ENCODE measurements at regions not wholly inside any gene's neighbourhood (a gene's known extent, or its start where the extent isn't known, plus 50 kb on each side); places are given as distances from the start of the nearest gene placed in this dataset.

DNA sequence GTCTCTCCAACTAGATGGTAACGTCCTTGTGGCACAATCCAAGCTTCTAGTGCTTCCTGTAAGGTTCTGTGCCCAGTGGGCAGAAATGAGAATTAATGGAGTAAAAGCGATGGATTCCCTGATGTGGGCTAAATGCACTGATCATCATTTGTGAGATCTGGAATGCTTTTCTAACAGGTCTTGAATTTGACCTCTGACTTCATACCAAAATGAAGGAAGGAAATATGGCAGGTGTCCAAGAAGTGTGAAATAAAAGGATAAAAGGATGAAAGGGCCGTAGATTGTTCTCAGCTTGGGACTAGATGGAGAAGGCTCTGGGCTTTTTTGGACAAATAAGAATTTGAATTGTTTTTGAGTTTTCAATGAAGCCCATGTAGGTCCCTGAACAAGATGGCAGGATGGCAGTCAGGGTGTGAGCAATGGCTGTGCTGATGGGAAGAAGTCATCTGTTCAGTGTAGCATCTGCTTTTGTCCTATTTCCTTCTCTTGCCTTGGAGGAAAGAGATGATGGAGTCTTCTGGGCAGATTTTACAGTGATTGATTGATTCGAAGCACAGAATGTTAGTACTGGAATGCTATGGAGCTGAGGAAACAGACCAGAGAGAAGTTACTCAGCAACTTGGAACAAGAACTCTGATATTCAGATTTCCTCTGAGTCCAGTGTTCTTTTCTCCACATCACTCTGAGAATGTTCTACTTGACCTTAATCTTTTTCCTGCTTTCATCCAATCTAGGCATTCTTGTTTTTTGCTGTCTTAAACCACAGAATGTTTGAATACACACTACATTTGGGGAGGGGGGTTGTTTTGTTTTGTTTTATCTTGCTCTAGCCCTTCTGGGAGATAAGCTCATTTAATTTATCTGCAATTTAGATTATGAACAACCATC is 286.0 kb downstream of the HLX start:
- DNase-seq = no peak

- no peak for DNase-seq
Observed at GRCh38 chr1:221165839-221166500, 286.7 kb downstream of the HLX start.

- DNase-seq = no peak
Observed at GRCh38 chr1:221166559-221167318, 287.5 kb downstream of the HLX start.

GRCh38 chr1:221169447-221169889 is 290.2 kb downstream of the HLX start:
- DNase-seq = no peak

DNA sequence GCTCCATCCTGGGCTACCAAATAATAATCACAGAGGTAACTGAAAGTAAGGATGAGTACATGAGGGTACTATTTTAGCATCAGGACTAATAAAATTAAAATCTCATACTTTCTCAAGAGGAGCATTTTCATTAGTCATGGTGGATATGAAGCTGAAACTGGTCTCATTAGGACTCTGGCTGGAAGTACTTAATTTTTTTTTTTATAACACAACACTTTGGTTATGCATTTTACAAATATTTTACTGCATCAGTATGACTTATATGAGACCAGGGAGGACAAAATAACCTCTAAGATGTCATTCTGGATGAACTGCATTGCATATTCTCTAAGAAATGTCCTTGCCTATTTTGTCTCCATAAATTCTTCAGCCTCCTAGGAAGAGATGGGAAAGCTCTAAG is 290.9 kb downstream of the HLX start:
- DNase-seq = no peak

- DNase-seq = no peak
Observed at GRCh38 chr1:221171768-221172167, 292.5 kb downstream of the HLX start.

GRCh38 chr1:221172841-221173240 is 293.6 kb downstream of the HLX start:
- DNase-seq = no peak

DNA sequence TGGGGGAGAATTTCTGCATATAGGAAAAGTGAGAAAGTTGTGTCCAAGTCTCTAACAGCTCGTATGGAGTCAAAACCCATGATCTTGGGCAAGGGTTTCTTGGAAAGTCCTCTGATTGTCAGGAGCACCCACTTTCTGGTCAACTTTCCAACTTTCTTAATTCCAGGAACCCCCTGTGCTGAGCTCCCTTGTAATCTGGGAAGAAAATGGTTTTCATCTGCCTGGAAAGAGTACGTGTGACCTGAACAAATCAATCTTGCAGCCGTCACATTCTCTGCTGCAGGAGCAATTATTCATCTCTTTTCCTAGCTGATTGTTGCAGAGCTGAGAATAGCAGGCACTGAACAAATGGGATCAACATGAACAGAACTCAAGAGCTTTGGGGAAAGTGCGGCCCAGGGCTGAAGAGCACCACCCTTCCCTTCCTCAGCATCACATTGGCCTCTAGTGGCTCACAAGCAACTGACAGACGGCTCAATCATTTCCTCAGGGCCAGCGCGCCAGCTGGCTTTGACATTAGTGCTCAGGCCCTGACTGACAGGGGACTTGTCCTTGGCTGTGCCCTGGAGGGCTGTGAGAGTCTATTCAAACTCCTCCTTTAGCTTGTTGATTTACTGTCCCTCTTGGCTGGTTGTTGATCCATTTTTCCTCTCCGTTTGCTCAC is 295.2 kb downstream of the HLX start:
- DNase-seq = no peak

DNA sequence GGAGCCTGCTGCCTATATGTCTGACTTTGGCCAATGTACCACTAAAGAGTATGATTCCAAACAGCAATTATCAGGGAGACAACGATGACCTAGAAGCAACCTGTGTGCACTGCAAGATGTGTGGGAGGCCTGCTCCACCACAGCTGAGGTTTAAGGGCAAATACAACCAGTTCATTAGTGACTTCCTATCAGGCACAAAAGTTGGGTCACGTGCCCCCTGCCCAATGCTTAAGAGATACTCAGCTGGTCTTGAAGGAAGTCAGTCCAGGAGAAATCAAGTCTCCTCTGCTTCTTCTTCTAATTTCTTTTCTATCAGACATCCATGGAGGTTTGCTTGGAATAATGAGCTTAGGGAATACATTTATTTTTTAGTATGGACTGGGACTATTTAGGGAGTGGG is 296.0 kb downstream of the HLX start:
- DNase-seq = no peak

DNA sequence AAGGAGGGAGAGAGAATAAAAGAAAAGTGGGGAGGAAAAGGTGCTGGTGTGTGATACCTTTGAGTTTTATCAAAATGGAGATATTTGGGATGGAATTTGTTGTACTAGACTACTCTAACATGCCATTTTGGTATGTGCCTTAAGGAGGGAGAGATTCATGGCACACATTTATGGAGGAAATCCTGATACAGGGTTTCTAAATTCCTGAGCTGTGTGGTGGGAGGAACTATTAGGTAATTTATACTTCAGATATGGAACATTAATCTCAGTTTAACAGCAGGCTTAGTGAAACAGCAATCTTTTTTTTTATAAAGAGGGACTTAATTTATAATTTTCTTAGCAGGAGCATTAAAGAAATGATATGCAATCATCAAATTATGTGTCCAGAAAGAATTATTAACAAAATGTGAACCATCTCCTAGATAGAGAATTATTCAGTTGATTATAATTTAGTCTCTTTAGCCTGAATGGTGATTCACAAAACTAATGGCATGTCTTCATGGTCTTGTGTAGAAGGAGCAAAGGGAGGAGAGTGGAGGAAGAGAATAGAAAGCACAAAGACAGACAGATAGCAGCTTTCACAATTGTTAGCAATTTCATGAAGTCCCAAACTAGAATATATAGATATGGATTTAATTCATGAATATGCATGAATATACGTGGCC is 301.6 kb downstream of the HLX start:
- no peak for DNase-seq

GRCh38 chr1:221182791-221183533 is 303.7 kb downstream of the HLX start:
- no peak for DNase-seq

DNA sequence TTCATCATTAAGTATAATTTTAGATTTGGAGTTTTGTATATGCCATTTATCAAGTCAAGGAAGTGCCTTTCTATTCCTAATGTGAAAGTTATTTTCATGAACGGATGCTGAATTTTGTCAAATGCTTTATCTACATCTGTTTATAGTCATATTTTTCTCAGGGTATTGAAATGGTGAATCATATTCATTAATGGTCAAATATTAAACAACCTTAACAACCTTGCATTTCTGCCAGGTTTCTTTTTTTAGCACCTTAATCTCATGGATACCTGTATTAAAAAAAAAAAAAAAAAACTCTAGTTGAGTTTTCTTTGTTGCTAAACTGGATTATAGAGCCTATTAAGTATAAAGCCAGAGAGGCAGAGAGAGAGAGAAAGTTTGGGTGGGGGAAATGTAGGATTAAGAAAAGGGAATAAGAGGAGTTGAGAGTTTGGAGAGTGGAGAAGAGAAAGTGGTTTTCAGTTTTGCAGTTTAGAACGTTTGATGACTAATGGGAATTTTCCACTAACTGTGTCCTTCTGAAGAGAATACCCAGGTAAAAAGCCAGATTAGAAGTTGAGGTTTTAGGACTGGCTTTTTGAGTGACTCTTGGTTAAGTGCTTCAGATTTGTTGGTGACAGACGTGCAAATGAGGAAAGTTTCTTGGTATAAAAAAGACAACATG is 305.0 kb downstream of the HLX start:
- no peak for DNase-seq

DNA sequence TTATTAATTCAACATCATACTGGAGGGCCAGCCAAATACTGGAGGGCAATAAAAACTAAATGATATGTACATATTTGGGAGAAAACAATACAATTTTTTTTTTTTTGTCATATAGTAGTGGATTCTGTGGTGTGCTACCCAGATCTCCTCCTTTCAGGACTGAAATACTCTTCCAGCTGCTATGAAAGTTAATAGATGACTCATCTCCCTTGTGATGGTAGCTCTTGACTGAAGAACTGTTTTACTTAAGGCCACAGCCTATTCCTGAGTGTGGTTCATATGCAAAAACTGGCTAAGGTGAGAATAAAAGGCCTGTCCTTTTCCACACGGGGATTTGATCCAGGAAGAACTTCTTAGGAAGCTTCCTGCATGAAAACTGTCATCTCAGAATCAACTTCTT is 307.9 kb downstream of the HLX start:
- DNase-seq = no peak

DNA sequence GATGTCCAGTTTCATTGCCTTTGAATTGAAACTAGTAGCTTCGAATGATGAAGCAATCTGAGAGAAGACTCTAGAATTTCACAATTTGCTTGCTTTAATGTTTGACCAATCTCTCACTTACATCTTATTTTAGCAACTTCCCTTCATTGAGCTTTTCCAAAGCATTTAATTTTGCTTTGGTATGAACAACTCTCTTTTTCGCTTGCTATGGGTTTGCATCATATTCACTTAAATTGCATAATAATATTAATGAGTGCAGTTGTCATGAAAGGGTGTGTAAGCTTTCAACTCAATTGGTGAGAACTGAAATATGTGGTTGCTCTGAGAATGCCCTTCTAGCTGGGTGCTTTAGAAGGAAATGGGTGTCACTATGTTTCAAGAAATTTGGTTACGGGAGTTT is 309.2 kb downstream of the HLX start:
- DNase-seq = no peak

DNA sequence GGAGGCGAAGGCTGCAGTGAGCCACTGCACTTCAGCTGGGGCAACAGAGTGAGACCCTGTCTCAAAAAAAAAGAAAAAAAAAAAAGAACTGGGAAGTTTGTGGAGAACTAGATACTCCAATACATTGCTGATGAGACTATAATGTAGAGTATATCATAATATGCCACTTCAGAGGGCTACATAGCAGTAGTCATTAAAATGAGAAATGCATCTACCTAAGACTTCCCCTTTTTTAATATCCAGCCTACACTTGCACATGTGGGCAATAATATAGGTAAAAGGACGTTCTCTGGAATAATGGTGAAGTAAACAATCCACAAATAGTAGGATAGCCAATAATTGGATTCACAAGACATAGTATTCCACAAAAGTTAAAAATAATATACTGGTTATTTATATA is 311.0 kb downstream of the HLX start:
- DNase-seq = no peak

- DNase-seq = no peak
Observed at GRCh38 chr1:221192055-221192454, 312.8 kb downstream of the HLX start.

GRCh38 chr1:221200464-221200863 is 321.2 kb downstream of the HLX start:
- DNase-seq = no peak

GRCh38 chr1:221201773-221202172 is 322.5 kb downstream of the HLX start:
- no peak for DNase-seq

GRCh38 chr1:221203224-221204054 is 324.2 kb downstream of the HLX start:
- DNase-seq = peak; percentile 53
